ENCODE measurements at regions not wholly inside any gene's neighbourhood (a gene's known extent, or its start where the extent isn't known, plus 50 kb on each side); places are given as distances from the start of the nearest gene placed in this dataset.

DNA sequence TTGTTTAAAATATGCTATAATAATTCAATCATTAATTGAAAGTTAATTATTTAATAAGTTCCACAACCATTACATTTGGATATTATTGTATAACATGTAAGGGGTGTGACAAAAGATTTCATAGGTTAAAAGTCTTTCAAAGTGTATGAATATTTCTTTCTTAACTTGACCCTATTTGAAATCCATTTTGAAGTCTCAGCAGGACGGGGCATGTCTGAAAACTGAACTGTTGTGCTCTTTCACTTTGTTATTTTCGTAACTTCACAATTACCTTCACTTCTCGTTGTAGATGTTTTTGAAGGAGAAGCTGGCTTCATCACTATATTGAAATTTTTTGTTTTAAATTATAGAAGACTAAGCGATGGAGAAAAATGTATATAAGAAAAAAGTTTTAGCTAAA, 1775.7 kb downstream of the PCDH9 start:
- TF ChIP-seq, protein P1, sequence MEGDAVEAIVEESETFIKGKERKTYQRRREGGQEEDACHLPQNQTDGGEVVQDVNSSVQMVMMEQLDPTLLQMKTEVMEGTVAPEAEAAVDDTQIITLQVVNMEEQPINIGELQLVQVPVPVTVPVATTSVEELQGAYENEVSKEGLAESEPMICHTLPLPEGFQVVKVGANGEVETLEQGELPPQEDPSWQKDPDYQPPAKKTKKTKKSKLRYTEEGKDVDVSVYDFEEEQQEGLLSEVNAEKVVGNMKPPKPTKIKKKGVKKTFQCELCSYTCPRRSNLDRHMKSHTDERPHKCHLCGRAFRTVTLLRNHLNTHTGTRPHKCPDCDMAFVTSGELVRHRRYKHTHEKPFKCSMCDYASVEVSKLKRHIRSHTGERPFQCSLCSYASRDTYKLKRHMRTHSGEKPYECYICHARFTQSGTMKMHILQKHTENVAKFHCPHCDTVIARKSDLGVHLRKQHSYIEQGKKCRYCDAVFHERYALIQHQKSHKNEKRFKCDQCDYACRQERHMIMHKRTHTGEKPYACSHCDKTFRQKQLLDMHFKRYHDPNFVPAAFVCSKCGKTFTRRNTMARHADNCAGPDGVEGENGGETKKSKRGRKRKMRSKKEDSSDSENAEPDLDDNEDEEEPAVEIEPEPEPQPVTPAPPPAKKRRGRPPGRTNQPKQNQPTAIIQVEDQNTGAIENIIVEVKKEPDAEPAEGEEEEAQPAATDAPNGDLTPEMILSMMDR (conservative IDR thresholded peaks at IDR 0.05; ENCODE audit: low read length), result no peak
- TF ChIP-seq EZH2phosphoT487 (IDR thresholded peaks at IDR 0.05; ENCODE audit: borderline replicate concordance), result no peak

Data from Loucy (cell line).